Activated CD8-positive, alpha-beta memory T cell treated with anti-CD3 and anti-CD28 coated beads, Interleukin-2, amount 50 U/mL, for 24 hours (primary cell): ENCODE measurements at regions not wholly inside any gene's neighbourhood (a gene's known extent, or its start where the extent isn't known, plus 50 kb on each side); places are given as distances from the start of the nearest gene placed in this dataset.

Source experiments
- DNase-seq: peaks from one replicate; pipeline ENCODE4 v3.0.0-alpha.2; 2020; ENCODE audit errors: extremely low read depth

DNA sequence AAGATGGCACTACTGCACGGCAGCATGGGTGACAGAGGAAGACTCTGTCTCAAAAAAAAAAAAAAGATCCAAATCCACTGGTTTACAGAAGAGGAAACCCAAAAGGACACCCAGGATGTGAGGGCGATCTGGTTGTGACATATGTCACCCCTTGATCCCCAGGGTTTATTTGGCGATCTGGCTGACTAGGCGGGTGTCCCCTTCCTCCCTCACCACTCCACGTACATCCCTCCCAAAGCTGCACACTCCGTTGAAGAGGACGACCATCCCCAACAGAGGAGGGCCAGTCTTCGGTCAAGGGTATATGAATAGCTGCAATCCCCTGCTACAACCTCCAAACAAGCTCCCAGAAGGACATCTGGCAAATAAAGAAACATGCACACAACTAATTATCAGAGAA is 111.6 kb downstream of the HTR5A start:
- DNase-seq: no peak

- no peak for DNase-seq
Observed at GRCh38 chr7:155182406-155182970, 112.4 kb downstream of the HTR5A start.

DNA sequence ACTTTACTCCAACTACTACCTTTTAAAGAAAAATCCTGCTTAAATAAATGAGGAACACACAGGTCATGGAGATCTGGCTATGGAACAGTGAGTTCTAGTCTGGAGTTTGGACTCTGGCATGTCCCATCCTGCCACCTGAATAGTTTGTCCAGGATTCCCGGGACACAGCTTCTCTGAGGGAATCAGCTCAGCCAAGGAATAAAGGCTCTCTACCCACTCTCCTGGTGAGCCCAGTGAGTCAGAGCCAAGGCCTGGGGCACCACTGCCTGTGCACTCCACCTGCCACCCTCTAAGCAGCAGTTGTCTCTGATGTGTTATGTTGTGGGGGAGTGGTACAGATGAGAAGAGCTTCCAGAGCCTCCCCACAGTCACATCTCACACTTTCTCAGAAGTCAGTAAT is 113.5 kb downstream of the HTR5A start:
- DNase-seq: no peak

DNA sequence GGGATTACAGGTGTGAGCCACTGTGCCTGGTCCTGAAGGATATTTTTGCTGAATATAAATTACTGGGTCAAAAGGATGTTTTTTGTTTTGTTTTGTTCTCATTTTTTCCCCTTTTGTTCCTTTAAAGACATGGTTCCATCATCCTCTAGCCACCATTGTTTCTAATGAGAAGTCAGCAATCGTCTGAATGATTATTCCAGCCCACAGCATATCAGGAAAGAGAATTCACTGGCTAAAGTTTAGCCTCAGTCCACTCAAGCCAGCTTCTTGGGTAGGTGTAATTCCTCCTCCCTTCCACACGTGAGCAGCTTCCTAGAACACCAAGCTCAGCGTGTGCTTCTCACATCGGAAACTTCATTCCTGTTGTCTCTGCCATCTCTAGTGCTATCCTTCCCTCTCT is 112.8 kb upstream of the INSIG1 start:
- DNase-seq: no peak

- DNase-seq: no peak
Observed at GRCh38 chr7:155187061-155187785, 110.5 kb upstream of the INSIG1 start.

GRCh38 chr7:155188357-155188756 is 109.3 kb upstream of the INSIG1 start:
- no peak for DNase-seq

DNA sequence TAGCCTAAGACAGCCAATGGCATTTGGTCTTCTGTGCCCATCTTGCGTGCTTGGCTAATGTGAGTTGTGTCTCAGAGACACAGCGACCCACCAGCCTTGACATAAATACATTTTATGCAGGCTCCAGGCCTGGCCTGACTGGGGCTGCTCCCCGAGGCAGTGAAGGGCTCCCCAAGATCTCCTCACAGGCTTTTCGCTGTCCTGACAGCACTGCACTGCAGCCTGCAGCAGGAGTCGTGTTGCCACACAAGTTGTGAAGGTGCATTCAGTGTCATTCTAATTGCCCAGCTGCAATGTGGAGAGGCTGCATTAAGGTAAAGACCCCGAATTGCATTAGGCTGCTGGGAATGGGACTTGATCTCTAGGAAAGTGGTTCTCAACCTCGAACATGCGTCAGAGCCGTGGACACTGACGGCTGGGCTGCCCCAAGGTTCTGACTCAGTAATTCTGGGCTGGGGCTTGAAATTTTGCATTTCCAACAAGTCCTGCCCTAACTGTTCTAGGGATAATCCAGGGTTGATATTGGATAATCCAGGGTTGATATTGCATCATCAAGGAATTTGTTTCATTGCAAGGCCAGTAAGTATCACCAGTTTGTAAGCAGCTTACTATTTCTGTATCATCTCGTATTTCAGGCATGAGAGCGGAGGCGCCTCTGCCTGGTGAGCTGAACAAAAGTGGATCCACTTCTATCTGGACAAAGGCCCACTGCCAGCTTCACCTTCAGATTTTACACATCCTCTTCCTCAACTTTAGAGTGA is 108.7 kb upstream of the INSIG1 start:
- no peak for DNase-seq

DNA sequence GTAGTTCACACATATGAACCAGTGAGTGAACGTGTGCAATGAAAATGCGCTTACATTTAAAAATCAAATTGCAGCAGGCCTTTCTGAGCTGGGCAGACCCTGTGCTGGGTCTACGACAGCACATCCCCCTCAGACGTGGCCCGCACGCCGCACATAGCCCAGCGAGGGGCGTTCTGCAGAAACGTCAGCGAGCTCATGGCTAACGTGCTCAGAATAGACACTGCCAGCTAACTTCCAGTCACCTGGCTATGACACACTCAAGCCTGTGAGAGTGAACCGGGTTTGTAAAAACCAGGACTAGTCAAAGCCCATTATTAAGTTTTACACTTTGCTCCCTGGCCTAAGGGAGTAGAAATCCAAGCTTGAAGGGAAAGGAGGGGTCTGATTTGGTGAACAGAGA is 108.1 kb upstream of the INSIG1 start:
- DNase-seq: no peak

DNA sequence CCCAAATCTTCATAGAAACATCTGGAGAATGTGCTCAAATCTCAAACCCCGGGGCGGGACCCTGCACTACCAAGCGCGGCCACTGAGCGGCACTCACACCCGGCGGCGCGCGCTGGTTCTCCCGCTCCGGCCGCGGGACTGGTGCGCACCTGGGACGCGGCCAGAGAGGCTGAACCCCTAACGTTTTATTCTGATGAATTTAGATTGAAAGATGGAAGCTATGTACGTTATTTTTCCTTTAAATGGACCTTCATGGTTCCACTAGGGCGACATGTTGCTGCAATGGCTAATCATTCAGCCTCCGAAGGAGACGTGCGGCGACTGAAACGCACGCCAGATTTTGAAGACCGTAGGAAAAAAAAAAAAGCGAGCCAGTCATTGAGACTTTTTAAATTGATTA is 107.0 kb upstream of the INSIG1 start:
- peak; percentile 18 for DNase-seq

DNA sequence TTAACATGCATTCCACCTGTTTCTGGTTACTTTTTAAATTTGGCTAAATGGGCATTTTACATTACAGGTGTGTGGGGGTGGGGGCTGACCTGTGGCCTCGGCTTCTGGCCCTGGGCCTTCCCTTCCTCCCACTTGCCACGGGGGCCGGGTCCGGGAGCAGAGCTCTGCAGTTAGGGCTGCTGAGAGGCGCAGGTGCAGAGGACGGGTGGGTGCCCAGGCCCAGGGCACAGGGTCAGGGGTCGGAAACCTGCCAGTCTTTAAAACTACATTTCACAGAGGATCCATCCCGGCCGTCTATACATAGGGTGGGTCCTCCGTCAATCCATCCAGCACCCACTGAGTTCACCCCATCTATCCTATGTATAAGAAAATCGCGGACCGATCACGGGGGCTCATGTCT is 106.5 kb upstream of the INSIG1 start:
- DNase-seq: no peak

DNA sequence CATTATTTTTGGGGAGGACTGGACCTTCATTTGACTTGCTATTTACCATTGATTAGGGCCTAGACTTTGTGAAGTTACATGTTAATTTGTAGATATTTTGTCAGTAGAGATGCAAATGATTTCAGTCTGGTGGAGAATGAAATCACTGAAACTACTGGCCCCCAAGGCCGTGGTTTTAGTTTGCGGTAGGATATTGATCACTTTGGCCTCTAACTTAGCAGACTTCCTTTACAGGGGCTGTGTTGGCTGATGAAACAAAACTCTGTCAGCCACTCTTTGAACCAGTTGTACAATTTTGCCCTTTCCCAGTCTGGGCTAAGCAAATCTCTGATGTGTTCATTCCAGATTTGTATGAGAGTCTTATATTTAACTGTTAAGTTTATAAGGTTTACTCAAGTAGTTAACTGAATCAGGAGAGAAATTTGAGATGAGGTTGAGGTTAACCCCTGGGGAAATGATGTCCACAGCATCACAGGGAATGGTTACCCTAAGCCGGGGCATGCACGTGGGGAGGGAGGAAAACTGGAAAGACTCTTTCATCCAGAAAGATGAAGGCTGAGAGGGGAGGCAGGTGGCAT is 105.7 kb upstream of the INSIG1 start:
- no peak for DNase-seq

- no peak for DNase-seq
Observed at GRCh38 chr7:155192961-155193640, 104.6 kb upstream of the INSIG1 start.

DNA sequence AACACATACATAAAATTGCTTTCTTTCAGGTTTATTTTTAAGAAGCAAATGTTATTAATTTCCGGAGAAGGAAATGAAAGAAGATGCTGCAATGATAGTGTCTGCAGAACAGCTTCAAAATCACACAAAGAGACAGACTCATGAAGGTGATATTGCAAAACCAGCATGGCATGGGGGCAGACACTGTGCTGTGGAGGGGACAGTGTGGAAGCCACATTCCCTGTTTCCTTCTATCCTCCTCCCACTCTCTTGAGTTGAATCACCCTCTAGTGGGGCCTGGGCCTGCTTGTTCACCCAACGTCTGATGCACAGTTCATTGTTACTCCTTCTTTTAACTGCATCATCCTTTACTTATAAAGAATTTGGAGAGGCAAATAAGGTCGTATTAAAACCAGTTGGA is 104.0 kb upstream of the INSIG1 start:
- DNase-seq: no peak

DNA sequence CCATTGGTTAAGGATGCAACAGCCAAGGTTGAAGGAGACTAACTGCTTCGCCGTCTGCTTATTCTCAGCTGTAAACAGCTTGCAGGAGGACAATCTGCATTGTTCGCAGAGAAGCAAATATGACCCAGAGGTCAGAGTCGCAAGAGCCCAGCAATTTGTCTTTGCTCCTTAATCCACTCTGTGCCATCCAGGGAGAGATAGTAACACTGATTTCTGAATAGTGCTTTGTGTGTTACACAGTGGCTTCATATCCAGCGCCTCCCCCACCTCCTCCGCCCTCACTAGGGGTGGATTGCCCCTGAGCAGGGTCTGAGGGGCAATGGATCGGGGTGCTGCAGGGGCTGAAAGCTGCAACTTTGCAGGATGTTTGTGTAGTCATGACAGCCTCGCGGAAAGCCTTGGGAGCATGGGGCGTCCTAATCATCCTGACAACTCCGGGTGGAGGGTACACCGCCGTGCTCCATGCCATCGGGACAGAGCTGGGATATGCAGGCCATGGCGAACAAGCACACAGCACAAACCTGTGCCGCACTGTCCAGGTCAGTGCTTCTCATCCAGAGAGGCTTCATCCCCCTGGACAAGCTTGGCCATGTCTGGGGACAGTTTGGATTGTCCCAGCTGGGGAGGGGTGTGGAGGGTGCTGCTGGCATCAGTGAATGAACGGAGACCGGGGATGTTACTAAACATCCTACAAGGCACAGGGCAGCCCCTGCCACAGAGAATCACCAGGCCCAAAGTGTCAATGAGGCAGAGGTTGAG is 103.1 kb upstream of the INSIG1 start:
- no peak for DNase-seq

GRCh38 chr7:155195939-155196523 is 101.6 kb upstream of the INSIG1 start:
- no peak for DNase-seq

DNA sequence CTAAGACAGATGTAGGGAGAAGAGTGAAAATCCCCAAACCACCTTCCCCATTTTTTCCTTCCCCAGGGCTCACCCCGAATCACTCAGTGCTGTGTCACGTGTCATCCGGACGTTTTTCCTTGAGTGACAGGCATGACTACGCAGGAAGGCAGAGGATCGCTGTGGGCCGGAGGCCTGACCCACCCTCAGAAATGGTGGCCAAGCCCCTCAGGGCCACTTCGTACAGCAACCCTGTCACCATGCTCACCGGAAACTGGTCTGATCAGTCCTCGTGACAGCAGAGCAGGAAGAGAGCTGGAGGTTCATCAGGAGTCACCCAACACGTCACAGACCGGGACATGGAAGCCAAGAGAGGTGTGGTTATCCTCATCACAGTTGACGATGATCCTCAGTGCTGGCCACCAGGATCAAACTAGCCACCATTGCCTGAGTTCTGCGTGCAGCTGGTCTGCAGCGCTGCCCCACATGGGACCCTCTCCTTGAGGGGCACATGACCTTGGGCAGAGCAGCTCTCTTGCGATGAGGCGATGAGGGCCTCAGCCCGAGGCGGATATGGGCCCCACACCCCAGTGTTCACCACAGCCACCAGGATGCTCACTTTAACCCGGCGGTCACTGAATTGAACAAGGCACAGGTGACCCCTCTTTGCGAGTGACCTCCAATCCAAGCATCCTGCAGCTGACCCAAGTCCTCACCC is 99.3 kb upstream of the INSIG1 start:
- DNase-seq: no peak

DNA sequence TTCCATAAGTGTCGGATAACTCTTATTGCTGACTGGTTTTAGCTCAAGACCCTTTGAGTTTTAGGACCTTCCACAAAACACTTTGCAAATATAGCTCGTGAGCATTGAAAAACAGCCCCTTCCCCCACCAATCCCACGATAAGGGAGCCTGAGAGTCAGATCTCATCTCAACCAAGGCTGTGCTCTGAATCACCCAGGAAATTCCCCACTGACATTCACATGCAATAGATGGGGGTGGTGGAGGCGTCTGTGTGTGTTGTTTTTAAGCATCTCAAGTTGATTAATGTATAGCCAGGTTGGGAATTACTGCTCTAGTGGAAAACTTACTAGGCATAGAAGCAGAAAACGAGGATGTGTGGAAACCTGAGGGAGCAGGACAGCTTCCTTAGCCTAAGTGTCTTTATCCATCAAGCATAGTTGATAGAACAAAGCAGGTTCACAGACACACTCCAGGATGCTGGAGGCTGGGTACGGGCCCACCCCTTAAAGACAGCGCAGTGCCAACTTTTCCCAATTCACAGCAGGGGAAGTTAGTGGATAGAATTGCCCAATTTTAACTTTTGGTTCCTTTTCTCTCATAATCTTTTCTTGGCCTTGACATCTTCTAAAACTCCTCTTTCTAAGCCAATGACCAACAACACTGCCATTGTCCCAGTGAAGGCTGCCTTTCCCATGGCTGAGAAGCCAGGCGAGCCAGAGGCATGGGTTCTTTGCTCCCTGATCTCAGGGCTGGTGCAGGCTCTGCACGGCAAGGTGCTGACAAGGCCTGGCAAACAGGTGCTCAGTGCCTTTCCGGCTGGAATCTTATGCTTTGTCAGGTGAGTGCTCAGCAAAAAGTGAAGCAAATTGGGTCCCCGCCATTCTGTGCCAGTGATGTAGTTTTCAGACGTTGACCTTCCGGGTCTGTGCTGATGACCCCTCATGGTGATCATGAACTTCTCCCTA is 98.5 kb upstream of the INSIG1 start:
- DNase-seq: peak; percentile 24

DNA sequence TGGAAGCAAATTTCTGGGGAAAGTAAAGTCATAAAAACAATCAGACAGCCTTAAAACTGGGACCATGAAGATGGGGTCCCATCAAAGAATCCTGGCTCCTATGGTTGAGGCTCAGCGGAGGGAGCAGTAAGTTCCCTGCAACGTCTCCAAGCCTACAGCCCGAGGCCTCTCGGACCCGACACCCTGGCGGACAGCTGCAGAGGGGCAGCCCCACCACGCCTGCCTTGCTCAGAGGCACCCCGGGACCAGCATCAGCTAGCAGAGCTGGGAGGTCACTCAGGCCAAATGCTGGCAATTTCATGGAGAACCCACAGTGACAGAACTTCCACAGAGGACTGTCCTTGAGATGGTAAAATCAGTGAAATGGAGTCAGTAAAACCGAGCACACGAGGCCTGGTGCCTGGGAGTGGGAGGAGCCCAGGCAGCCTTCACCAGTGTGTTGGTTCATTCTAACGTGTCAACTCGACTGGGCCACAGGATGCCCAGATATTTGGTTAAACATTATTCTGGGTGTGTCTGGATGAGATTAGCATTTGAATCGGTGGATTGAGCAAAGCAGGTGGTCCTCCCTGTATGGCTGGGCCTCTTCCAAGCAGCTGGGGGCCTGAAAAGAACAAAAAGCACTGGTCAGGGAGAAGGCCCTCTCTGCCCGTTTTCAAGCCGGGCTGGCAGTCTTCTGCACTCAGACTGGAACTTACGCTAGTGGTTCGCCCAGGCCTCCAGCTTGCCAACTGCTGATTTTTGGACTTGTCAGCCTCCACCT is 96.2 kb upstream of the INSIG1 start:
- no peak for DNase-seq
